SK-N-SH treated with all-trans-retinoic acid at 6 μM for 48 hours (cell line): ENCODE measurements at regions not wholly inside any gene's neighbourhood (a gene's known extent, or its start where the extent isn't known, plus 50 kb on each side); places are given as distances from the start of the nearest gene placed in this dataset.

Experiments used
- ATAC-seq: fragments of 200-7000 bp; cut with Tn5 transposase; 3 replicates; pipeline ENCODE4 v1.9.1; 2020; ENCODE audit warnings: mild to moderate bottlenecking, moderate library complexity
- ARNTL ChIP-seq: fragments of 450-650 bp; formaldehyde crosslinking; IDR thresholded peaks from 2 replicates; pipeline ENCODE4 v1.5.0; 2020; ENCODE audit warnings: low read depth, mild to moderate bottlenecking, moderate library complexity, borderline replicate concordance
- BACH2 ChIP-seq: fragments of 250-450 bp; sonication (Bioruptor Pico); IDR thresholded peaks from 2 replicates; pipeline ENCODE4 v1.9.0; 2021; ENCODE audit warnings: mild to moderate bottlenecking, borderline replicate concordance
- CSDC2 ChIP-seq: fragments of 250-450 bp; sonication (Bioruptor Pico); IDR thresholded peaks from 2 replicates; pipeline ENCODE4 v1.5.0; 2020; ENCODE audit warnings: mild to moderate bottlenecking, moderate library complexity
- ESRRG ChIP-seq: fragments of 250-450 bp; sonication (Bioruptor Pico); IDR thresholded peaks from 2 replicates; pipeline ENCODE4 v1.6.1; 2021; ENCODE audit warnings: mild to moderate bottlenecking
- ISL1 ChIP-seq: fragments of 250-450 bp; sonication (Bioruptor Pico); IDR thresholded peaks from 2 replicates; pipeline ENCODE4 v2.1.2; 2022; ENCODE audit warnings: mild to moderate bottlenecking, moderate library complexity
- OSR1 ChIP-seq: fragments of 250-450 bp; sonication (Bioruptor Pico); IDR thresholded peaks from 2 replicates; pipeline ENCODE4 v1.8.0; 2022; ENCODE audit warnings: moderate library complexity, mild to moderate bottlenecking, inconsistent platforms
- PPARA ChIP-seq: fragments of 250-450 bp; sonication (Bioruptor Pico); IDR thresholded peaks from 2 replicates; pipeline ENCODE4 v1.5.0; 2020; ENCODE audit warnings: mild to moderate bottlenecking, borderline replicate concordance
- RARB ChIP-seq: fragments of 250-450 bp; sonication (Bioruptor Pico); IDR thresholded peaks from 2 replicates; pipeline ENCODE4 v1.8.0; 2021; ENCODE audit warnings: mild to moderate bottlenecking, moderate library complexity
- SNAI2 ChIP-seq: fragments of 250-450 bp; sonication (Bioruptor Pico); IDR thresholded peaks from 2 replicates; pipeline ENCODE4 v1.5.0; 2020; ENCODE audit warnings: mild to moderate bottlenecking, moderate library complexity
- TCF4 ChIP-seq: fragments of 250-450 bp; sonication (Bioruptor Pico); IDR thresholded peaks from 2 replicates; pipeline ENCODE4 v1.8.0; 2021; ENCODE audit warnings: mild to moderate bottlenecking, moderate library complexity, borderline replicate concordance
- TOX ChIP-seq: fragments of 250-450 bp; sonication (Bioruptor Pico); IDR thresholded peaks from 2 replicates; pipeline ENCODE4 v1.8.0; 2021; ENCODE audit warnings: mild to moderate bottlenecking, moderate library complexity, borderline replicate concordance
- ZC3H10 ChIP-seq: fragments of 250-450 bp; sonication (Bioruptor Pico); IDR thresholded peaks from 2 replicates; pipeline ENCODE4 v1.5.1; 2021; ENCODE audit warnings: mild to moderate bottlenecking, moderate library complexity
- ZNF565 ChIP-seq: fragments of 450-650 bp; formaldehyde crosslinking; conservative IDR thresholded peaks from 2 replicates; pipeline ENCODE4 v1.5.0; 2020; ENCODE audit warnings: low read depth, mild to moderate bottlenecking, moderate library complexity
- ZNF70 ChIP-seq: fragments of 450-650 bp; formaldehyde crosslinking; IDR thresholded peaks from 2 replicates; pipeline ENCODE4 v1.5.0; 2020; ENCODE audit warnings: mild to moderate bottlenecking, moderate library complexity
- ZNF8 ChIP-seq: fragments of 450-650 bp; formaldehyde crosslinking; IDR thresholded peaks from 2 replicates; pipeline ENCODE4 v1.5.0; 2020; ENCODE audit warnings: mild to moderate bottlenecking, moderate library complexity
- TF ChIP-seq, protein P1 (sequence below): fragments of 250-450 bp; sonication (Bioruptor Pico); IDR thresholded peaks from 2 replicates; pipeline ENCODE4 v1.8.0; 2021; ENCODE audit warnings: low read depth, mild to moderate bottlenecking, moderate library complexity, borderline replicate concordance
- TF ChIP-seq, protein P2 (sequence below): fragments of 250-450 bp; sonication (Bioruptor Pico); IDR thresholded peaks from 2 replicates; pipeline ENCODE4 v1.5.1; 2020; ENCODE audit warnings: low read depth, mild to moderate bottlenecking, moderate library complexity
- TF ChIP-seq, protein P3 (sequence below): fragments of 250-450 bp; sonication (Bioruptor Pico); IDR thresholded peaks from 2 replicates; pipeline ENCODE4 v1.5.0; 2020; ENCODE audit warnings: mild to moderate bottlenecking, moderate library complexity
- TF ChIP-seq, protein P4 (sequence below): fragments of 250-450 bp; sonication (Bioruptor Pico); IDR thresholded peaks from 2 replicates; pipeline ENCODE4 v1.5.1; 2021; ENCODE audit warnings: mild to moderate bottlenecking, moderate library complexity
- TF ChIP-seq, protein P5 (sequence below): fragments of 250-450 bp; sonication (Bioruptor Pico); IDR thresholded peaks from 2 replicates; pipeline ENCODE4 v1.8.0; 2020; ENCODE audit warnings: mild to moderate bottlenecking, moderate library complexity, borderline replicate concordance

DNA sequence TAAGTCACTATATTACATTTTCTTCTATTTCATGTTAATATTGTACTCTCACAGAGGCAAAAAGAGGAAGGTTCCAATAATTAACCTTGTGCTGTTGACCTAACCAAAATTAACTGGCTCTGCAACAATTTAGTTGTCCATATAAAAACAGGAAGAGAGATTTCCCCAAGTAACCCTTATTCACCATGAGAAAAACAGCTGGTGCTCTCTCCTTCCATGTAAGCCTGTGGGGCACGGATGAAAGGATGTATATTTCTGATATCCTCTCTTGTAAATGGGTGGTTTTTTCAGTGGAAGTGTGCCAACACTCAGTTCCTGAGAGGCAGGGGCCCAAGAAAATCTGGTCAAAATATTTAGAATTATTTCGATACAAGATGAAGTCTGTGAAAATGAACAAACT, 358.1 kb downstream of the CRPPA start:
- no peak for TF ChIP-seq ZNF70 (CRISPR knock-in tag)
- TF ChIP-seq, protein P1, sequence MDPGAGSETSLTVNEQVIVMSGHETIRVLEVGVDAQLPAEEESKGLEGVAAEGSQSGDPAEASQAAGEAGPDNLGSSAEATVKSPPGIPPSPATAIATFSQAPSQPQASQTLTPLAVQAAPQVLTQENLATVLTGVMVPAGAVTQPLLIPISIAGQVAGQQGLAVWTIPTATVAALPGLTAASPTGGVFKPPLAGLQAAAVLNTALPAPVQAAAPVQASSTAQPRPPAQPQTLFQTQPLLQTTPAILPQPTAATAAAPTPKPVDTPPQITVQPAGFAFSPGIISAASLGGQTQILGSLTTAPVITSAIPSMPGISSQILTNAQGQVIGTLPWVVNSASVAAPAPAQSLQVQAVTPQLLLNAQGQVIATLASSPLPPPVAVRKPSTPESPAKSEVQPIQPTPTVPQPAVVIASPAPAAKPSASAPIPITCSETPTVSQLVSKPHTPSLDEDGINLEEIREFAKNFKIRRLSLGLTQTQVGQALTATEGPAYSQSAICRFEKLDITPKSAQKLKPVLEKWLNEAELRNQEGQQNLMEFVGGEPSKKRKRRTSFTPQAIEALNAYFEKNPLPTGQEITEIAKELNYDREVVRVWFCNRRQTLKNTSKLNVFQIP (CRISPR knock-in tag) = no peak
- TF ChIP-seq, protein P2, sequence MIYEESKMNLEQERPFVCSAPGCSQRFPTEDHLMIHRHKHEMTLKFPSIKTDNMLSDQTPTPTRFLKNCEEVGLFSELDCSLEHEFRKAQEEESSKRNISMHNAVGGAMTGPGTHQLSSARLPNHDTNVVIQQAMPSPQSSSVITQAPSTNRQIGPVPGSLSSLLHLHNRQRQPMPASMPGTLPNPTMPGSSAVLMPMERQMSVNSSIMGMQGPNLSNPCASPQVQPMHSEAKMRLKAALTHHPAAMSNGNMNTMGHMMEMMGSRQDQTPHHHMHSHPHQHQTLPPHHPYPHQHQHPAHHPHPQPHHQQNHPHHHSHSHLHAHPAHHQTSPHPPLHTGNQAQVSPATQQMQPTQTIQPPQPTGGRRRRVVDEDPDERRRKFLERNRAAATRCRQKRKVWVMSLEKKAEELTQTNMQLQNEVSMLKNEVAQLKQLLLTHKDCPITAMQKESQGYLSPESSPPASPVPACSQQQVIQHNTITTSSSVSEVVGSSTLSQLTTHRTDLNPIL = no peak
- TF ChIP-seq TCF4 = no peak
- TF ChIP-seq RARB (CRISPR knock-in tag) = no peak
- no peak for TF ChIP-seq ZC3H10 (CRISPR knock-in tag)
- no peak for TF ChIP-seq SNAI2 (CRISPR knock-in tag)
- TF ChIP-seq ZNF565 (CRISPR knock-in tag) = no peak
- TF ChIP-seq ZNF8 (CRISPR knock-in tag) = no peak
- TF ChIP-seq ARNTL (CRISPR knock-in tag) = no peak
- TF ChIP-seq BACH2 = no peak
- no peak for TF ChIP-seq CSDC2
- TF ChIP-seq, protein P3, sequence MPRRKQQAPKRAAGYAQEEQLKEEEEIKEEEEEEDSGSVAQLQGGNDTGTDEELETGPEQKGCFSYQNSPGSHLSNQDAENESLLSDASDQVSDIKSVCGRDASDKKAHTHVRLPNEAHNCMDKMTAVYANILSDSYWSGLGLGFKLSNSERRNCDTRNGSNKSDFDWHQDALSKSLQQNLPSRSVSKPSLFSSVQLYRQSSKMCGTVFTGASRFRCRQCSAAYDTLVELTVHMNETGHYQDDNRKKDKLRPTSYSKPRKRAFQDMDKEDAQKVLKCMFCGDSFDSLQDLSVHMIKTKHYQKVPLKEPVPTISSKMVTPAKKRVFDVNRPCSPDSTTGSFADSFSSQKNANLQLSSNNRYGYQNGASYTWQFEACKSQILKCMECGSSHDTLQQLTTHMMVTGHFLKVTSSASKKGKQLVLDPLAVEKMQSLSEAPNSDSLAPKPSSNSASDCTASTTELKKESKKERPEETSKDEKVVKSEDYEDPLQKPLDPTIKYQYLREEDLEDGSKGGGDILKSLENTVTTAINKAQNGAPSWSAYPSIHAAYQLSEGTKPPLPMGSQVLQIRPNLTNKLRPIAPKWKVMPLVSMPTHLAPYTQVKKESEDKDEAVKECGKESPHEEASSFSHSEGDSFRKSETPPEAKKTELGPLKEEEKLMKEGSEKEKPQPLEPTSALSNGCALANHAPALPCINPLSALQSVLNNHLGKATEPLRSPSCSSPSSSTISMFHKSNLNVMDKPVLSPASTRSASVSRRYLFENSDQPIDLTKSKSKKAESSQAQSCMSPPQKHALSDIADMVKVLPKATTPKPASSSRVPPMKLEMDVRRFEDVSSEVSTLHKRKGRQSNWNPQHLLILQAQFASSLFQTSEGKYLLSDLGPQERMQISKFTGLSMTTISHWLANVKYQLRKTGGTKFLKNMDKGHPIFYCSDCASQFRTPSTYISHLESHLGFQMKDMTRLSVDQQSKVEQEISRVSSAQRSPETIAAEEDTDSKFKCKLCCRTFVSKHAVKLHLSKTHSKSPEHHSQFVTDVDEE (CRISPR knock-in tag) = no peak
- no peak for TF ChIP-seq OSR1 (CRISPR knock-in tag)
- no peak for TF ChIP-seq TOX (CRISPR knock-in tag)
- no peak for TF ChIP-seq PPARA (CRISPR knock-in tag)
- TF ChIP-seq, protein P4, sequence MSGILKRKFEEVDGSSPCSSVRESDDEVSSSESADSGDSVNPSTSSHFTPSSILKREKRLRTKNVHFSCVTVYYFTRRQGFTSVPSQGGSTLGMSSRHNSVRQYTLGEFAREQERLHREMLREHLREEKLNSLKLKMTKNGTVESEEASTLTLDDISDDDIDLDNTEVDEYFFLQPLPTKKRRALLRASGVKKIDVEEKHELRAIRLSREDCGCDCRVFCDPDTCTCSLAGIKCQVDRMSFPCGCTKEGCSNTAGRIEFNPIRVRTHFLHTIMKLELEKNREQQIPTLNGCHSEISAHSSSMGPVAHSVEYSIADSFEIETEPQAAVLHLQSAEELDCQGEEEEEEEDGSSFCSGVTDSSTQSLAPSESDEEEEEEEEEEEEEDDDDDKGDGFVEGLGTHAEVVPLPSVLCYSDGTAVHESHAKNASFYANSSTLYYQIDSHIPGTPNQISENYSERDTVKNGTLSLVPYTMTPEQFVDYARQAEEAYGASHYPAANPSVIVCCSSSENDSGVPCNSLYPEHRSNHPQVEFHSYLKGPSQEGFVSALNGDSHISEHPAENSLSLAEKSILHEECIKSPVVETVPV (CRISPR knock-in tag) = no peak
- no peak for TF ChIP-seq ESRRG (CRISPR knock-in tag)
- TF ChIP-seq, protein P5, sequence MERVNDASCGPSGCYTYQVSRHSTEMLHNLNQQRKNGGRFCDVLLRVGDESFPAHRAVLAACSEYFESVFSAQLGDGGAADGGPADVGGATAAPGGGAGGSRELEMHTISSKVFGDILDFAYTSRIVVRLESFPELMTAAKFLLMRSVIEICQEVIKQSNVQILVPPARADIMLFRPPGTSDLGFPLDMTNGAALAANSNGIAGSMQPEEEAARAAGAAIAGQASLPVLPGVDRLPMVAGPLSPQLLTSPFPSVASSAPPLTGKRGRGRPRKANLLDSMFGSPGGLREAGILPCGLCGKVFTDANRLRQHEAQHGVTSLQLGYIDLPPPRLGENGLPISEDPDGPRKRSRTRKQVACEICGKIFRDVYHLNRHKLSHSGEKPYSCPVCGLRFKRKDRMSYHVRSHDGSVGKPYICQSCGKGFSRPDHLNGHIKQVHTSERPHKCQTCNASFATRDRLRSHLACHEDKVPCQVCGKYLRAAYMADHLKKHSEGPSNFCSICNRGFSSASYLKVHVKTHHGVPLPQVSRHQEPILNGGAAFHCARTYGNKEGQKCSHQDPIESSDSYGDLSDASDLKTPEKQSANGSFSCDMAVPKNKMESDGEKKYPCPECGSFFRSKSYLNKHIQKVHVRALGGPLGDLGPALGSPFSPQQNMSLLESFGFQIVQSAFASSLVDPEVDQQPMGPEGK (CRISPR knock-in tag) = no peak
- TF ChIP-seq, all 23 proteins: peak for 0

DNA sequence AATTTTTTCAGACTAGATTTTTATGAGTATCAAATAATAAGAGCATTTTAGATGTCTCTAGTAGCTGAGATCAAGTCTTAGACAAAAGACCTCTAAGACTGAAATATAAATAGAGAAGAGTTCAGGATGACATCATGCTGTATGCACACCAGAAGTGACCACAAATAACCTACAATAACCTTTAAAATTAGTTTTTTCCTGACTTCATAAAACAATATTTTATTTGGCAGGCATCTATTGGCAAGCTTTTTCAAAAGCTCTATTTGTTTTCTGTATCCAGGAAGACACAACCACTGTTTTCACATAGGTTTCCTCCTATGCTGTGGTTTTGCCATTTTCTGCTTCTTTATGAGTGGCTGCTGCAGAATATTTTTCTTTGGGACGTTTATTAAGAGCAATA, 359.1 kb downstream of the CRPPA start:
- no peak for TF ChIP-seq RARB (CRISPR knock-in tag)
- TF ChIP-seq ARNTL (CRISPR knock-in tag) = no peak
- TF ChIP-seq ZNF565 (CRISPR knock-in tag) = no peak
- TF ChIP-seq, protein P3 (CRISPR knock-in tag) = no peak
- no peak for TF ChIP-seq ISL1 (CRISPR knock-in tag)
- TF ChIP-seq CSDC2 = no peak
- no peak for TF ChIP-seq ZNF8 (CRISPR knock-in tag)
- TF ChIP-seq OSR1 (CRISPR knock-in tag) = no peak
- TF ChIP-seq, protein P4 (CRISPR knock-in tag) = no peak
- no peak for TF ChIP-seq BACH2
- no peak for TF ChIP-seq TCF4
- TF ChIP-seq SNAI2 (CRISPR knock-in tag) = no peak
- TF ChIP-seq TOX (CRISPR knock-in tag) = no peak
- no peak for ATAC-seq

More for the DNA sequence above, 358.1 kb downstream of the CRPPA start:
- no peak for ATAC-seq
